MM.1S (cell line): ENCODE measurements at regions not wholly inside any gene's neighbourhood (a gene's known extent, or its start where the extent isn't known, plus 50 kb on each side); places are given as distances from the start of the nearest gene placed in this dataset.

Experiments used
- DNase-seq: peaks from one replicate; pipeline ENCODE4 v3.0.0-alpha.2; 2015
- H2AFZ ChIP-seq: fragments of 300-600 bp; sonication (generic); 2 replicates; pipeline ENCODE4 v1.6.0; 2016; ENCODE audit warnings: antibody characterized with exemption, low read length
- H3F3A ChIP-seq: fragments of 300-600 bp; sonication (generic); 2 replicates; pipeline ENCODE4 v1.6.1; 2016; ENCODE audit warnings: mild to moderate bottlenecking, antibody characterized with exemption, low read length, moderate library complexity, mixed read lengths; ENCODE audit not compliant: insufficient read depth
- H3K27ac ChIP-seq: fragments of 300-600 bp; sonication (generic); 2 replicates; pipeline ENCODE4 v1.5.1; 2016; ENCODE audit warnings: mild to moderate bottlenecking, low read length
- H3K27me3 ChIP-seq: fragments of 300-600 bp; sonication (generic); replicated peaks from 2 replicates; pipeline ENCODE4 v1.6.0; 2016; ENCODE audit warnings: low read length; ENCODE audit not compliant: insufficient read depth
- H3K36me3 ChIP-seq: fragments of 300-600 bp; sonication (generic); replicated peaks from 2 replicates; pipeline ENCODE4 v1.6.1; 2016; ENCODE audit warnings: mild to moderate bottlenecking, low read length, mixed read lengths; ENCODE audit not compliant: insufficient read depth
- H3K4me1 ChIP-seq: fragments of 300-600 bp; sonication (generic); 2 replicates; pipeline ENCODE4 v1.6.1; 2016; ENCODE audit warnings: low read length, mixed read lengths
- H3K4me2 ChIP-seq: fragments of 300-600 bp; sonication (generic); 2 replicates; pipeline ENCODE4 v1.6.0; 2016; ENCODE audit warnings: low read depth, low read length
- H3K4me3 ChIP-seq: fragments of 300-600 bp; sonication (generic); 2 replicates; pipeline ENCODE4 v1.5.1; 2016; ENCODE audit warnings: low read length, mixed read lengths
- H3K79me2 ChIP-seq: fragments of 300-600 bp; sonication (generic); 2 replicates; pipeline ENCODE4 v1.6.1; 2016; ENCODE audit warnings: mixed run types, low read length, mixed read lengths
- H3K9ac ChIP-seq: fragments of 300-600 bp; sonication (generic); 2 replicates; pipeline ENCODE4 v1.6.1; 2016; ENCODE audit warnings: low read length, mixed read lengths
- H3K9me2 ChIP-seq: fragments of 300-600 bp; sonication (generic); replicated peaks from 2 replicates; pipeline ENCODE4 v1.6.1; 2016; ENCODE audit warnings: mild to moderate bottlenecking, low read length, mixed read lengths; ENCODE audit not compliant: insufficient read depth
- H3K9me3 ChIP-seq: fragments of 300-600 bp; sonication (generic); replicated peaks from 2 replicates; pipeline ENCODE4 v1.6.1; 2016; ENCODE audit warnings: mild to moderate bottlenecking, low read length, mixed read lengths; ENCODE audit not compliant: insufficient read depth
- H4K20me1 ChIP-seq: fragments of 300-600 bp; sonication (generic); 2 replicates; pipeline ENCODE4 v1.6.1; 2016; ENCODE audit warnings: mild to moderate bottlenecking, low read length, moderate library complexity, mixed read lengths; ENCODE audit not compliant: insufficient read depth
- EZH2 ChIP-seq: fragments of 300-600 bp; sonication (generic); optimal IDR thresholded peaks from 2 replicates; pipeline ENCODE3; 2017; ENCODE audit warnings: low read depth, mild to moderate bottlenecking, antibody characterized with exemption, low read length, mixed read lengths
- EZH2phosphoT487 ChIP-seq: fragments of 300-600 bp; sonication (generic); IDR thresholded peaks from 2 replicates; pipeline ENCODE4 v1.6.1; 2018; ENCODE audit warnings: antibody characterized with exemption, low read length
- TF ChIP-seq, protein P1 (sequence below): fragments of 300-600 bp; sonication (generic); IDR thresholded peaks from 2 replicates; pipeline ENCODE4 v1.5.1; 2016; ENCODE audit warnings: antibody characterized with exemption, low read length, mixed read lengths

GRCh38 chr2:217563565-217563964 is 439.2 kb downstream of the TNS1 start:
- Histone ChIP-seq H3K9ac (no peak overlapping the region), H3K79me2 (no peaks in the 10 kb centered on the region), H3K36me3 (no peaks in the 10 kb centered on the region), H3K27me3 (no peaks in the 10 kb centered on the region), H3K4me3 (no peak overlapping the region), H3K4me1 (no peaks in the 10 kb centered on the region), H3F3A (no peaks in the 10 kb centered on the region), H4K20me1 (no peaks in the 10 kb centered on the region), H3K9me3 (no peaks in the 10 kb centered on the region), H3K27ac (no peak overlapping the region), H3K4me2 (no peak overlapping the region), H2AFZ (no peak overlapping the region), H3K9me2 (no peaks in the 10 kb centered on the region)
- no peak for DNase-seq
- TF ChIP-seq EZH2 = no peak
- no peak for TF ChIP-seq EZH2phosphoT487
- TF ChIP-seq, protein P1, sequence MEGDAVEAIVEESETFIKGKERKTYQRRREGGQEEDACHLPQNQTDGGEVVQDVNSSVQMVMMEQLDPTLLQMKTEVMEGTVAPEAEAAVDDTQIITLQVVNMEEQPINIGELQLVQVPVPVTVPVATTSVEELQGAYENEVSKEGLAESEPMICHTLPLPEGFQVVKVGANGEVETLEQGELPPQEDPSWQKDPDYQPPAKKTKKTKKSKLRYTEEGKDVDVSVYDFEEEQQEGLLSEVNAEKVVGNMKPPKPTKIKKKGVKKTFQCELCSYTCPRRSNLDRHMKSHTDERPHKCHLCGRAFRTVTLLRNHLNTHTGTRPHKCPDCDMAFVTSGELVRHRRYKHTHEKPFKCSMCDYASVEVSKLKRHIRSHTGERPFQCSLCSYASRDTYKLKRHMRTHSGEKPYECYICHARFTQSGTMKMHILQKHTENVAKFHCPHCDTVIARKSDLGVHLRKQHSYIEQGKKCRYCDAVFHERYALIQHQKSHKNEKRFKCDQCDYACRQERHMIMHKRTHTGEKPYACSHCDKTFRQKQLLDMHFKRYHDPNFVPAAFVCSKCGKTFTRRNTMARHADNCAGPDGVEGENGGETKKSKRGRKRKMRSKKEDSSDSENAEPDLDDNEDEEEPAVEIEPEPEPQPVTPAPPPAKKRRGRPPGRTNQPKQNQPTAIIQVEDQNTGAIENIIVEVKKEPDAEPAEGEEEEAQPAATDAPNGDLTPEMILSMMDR = no peak

- H3K9me2 ChIP-seq = no peaks in the 10 kb centered on the region
- H3K79me2 ChIP-seq = no peaks in the 10 kb centered on the region
- H3K27ac ChIP-seq = no peak overlapping the region
- no peak overlapping the region for H3K9ac ChIP-seq
- H3F3A ChIP-seq = no peaks in the 10 kb centered on the region
- no peak overlapping the region for H3K4me3 ChIP-seq
- no peaks in the 10 kb centered on the region for H3K27me3 ChIP-seq
- no peaks in the 10 kb centered on the region for H3K9me3 ChIP-seq
- H3K4me1 ChIP-seq = no peaks in the 10 kb centered on the region
- no peak for DNase-seq
- no peaks in the 10 kb centered on the region for H4K20me1 ChIP-seq
- TF ChIP-seq EZH2phosphoT487 (no peak), EZH2 (no peak)
- TF ChIP-seq, protein P1 = no peak
- H2AFZ ChIP-seq = no peak overlapping the region
- no peaks in the 10 kb centered on the region for H3K36me3 ChIP-seq
- no peak overlapping the region for H3K4me2 ChIP-seq
These were observed 439.8 kb downstream of the TNS1 start for GRCh38 chr2:217562871-217563480.

DNA sequence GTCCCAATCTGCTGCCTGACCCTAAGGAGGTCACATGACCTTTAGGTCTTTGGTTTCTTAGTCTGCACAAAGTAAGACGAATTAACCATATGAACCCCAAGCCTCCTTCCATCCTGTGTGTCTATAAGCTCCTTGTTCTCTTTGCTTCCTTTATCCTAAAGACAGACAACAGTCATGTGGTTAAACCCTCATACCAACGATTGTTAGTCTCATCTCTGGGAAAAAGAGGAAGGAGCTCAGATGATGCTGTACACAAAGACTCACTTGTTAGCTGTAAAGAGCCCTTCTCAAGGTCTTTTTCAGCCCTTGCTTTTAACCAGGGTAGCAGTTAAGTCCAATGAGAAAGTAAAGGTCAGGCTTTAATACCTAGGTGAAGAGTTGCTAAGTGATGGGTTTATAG is 443.7 kb downstream of the TNS1 start:
- H4K20me1 ChIP-seq = no peaks in the 10 kb centered on the region
- H3K27ac ChIP-seq = no peak overlapping the region
- no peaks in the 10 kb centered on the region for H3F3A ChIP-seq
- H3K9ac ChIP-seq = no peak overlapping the region
- TF ChIP-seq EZH2 (no peak), EZH2phosphoT487 (no peak)
- TF ChIP-seq, protein P1 = no peak
- no peak overlapping the region for H2AFZ ChIP-seq
- H3K4me1 ChIP-seq = no peaks in the 10 kb centered on the region
- H3K79me2 ChIP-seq = no peaks in the 10 kb centered on the region
- no peak overlapping the region for H3K4me3 ChIP-seq
- no peak overlapping the region for H3K4me2 ChIP-seq
- H3K9me2 ChIP-seq = no peaks in the 10 kb centered on the region
- no peaks in the 10 kb centered on the region for H3K36me3 ChIP-seq
- no peaks in the 10 kb centered on the region for H3K9me3 ChIP-seq
- no peaks in the 10 kb centered on the region for H3K27me3 ChIP-seq
- no peak for DNase-seq
